HG03354 (cell line): ENCODE measurements at regions not wholly inside any gene's neighbourhood (a gene's known extent, or its start where the extent isn't known, plus 50 kb on each side); places are given as distances from the start of the nearest gene placed in this dataset.

Source experiments
- ATAC-seq: cut with Tn5 transposase; IDR thresholded peaks from one replicate; pipeline ENCODE4 v1.9.1; 2021; ENCODE audit warnings: mild to moderate bottlenecking; ENCODE audit not compliant: unreplicated experiment, poor library complexity, severe bottlenecking

DNA sequence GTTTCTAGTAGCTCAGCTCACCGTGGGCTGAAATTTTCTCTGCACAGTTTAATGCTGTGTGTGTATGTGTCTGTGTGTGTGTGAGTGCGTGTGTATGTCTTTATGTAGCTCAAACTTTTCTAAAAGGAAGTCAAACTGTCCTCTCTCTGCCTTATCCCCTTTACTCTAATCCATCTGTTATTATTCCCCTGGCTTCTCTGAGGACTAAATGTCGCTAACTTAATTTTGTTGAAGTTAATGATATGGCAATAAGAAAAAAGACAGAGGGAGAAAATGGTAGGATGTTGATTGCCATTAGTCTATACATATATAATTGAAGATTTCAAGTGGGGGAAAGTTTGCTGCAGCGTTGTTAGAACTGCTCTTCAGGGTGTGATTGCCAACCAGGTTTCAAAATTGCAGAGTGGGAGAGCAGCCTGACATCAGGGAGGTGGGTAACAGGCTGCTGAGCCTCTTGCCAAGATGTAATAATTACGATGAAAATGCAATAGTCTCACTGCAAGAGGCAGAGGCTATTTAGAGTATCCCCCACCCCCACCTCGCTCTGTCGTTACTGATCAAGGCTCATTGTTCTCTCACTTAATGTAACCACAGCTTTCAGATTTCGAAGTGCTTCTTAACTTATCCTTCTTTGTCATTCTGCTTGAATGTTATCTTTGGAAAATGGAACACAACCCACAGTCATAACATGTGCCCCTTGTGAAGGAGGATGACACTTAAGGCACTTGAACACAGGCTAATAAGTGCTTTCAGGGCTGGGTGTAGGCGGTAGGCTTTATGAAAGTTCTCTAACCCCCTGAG lies 559.0 kb upstream of the PLXNA2 start:
- no peak for ATAC-seq

DNA sequence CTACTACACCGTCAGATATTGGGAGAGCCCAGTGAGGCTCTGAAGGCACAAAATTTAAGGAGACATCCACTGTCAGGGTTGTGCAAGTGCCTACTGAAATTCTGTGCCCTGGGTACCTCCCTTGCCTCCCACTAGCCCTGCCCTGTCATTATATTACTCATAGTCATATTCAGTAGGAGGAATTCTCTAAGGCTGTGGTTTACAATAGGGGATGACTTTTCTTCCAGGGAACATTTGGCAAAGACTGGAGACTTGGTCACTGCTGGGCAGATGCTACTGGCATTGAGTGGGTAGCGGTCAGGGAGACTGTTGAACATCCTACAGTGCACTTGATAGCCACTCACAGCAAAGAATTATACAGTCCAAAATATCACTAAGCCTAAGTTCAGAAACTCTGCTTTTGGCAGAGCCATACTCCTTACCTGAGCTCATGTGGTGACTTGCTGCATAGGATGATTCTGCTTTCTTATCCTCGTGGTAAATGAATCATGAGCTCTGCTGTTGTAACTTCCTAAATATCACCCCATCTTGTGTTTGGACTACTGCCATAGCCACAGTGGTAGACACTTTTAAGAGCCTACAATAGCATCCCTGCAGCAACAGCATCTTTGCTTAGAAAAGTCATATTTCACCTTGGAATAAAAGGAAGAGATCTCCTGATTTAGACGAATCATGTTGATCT lies 563.4 kb upstream of the PLXNA2 start:
- ATAC-seq = no peak

DNA sequence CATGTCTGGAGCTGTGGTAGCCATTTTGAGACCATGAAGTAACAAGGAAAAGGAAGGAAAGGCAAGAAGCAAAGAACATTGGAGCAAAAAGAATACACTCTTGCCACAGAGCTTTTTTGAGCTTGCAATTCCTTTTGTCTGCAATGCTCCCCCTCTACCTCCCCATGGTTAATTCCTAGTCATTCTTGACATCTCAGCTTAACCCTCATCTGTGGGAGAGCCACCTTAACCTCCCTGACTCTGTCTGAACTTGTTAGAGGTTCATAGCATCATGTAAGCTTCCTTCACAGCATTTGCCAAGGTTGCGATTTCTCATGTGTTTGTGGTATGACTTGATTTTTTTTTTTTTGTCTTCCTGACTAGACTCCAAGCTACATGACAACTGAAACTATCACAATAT lies 564.1 kb upstream of the PLXNA2 start:
- ATAC-seq = no peak

DNA sequence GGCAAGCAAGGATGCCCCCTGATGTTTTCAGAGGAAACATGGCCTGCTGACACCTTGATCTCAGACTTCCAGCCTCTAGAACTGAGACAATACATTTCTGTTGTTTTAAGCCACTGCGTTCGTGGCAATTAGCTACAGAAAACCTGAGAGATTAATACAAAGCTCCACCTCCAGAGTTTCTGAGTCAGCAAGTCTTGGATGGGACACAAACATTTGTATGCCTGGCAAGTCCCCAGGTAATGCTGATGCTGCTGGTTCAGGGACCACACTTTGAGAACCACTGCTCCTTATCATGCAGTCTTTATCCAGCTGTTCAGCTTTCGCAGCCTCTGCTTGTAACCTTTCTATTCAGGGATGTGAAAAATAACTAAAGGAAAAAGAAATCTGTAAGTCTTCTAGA lies 565.7 kb upstream of the PLXNA2 start:
- no peak for ATAC-seq

DNA sequence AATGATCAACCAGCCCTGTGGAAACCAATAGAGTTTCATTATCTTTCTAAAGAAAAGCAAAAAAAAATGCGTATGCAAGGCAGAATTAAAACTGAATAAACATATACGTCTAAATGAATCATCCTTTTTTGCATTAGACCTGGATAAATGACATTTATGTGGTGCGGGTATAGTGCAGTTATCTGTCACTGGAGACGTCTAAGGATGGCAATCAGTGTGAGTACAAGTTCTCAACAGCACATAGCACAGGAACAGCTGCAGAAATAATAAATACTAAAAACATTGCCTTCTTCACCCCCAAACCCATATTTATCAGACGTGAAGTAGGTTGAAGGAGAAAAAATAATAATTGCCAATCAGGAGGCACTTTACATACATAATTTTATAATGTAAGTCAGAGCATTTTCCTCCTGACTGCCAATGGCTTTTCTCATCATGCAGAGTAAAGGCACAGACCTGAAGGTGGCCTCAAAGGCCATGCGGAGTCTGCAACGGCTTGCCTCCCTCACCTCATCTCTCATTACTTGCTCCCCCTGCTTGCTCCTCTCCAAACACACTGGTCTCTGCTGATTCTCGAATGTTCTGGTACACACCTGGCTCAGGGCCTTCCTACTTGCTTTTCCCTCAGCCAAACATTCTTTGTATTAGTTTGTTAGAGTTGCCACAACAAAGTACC lies 574.7 kb upstream of the PLXNA2 start:
- ATAC-seq = no peak

DNA sequence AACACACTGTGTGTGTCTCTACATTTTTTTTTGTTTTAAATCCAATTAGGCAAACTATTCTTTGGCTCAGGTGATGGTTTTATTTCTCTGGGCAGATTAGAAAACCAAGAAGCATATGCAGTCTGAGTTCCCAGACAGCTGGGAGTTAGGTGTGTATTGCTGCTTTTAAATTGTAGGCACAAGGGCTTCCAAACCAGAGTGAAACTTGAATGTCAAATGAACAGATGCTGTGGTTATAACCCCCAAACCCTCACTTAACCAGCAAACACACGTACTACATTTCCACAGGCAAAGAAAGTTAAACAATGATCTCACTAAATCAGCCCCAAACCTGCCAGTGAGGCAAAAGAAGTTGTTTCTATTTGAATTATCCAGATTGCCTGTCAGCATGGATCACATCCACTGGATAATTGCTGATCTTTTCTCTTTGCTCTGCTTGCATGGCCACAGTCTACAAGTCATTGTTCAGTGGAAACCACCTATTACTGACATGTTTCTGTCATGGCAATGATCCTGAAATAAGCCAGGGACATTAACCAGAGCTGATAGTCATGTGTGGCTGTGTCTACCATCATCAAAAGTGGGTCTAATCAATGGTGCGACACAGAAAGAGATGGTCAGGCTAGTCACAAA lies 576.5 kb upstream of the PLXNA2 start:
- no peak for ATAC-seq

DNA sequence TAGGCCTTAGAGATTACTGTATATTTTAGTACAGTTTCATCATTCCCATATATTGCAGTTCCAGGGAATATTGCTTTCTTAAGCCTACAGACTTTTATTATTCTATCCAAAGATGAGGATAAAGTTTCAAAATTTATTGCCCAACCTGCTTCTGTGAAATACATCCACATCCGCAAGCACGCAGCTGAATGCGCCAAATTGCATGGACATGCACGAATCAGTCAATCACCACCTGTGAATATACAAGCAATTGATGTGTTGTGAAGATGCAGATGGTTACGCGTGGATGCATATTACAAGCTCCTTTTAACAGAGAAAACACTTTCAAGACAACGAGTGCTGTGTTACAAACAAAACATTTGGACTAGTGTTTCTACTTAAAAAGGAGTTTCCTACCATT lies 577.8 kb upstream of the PLXNA2 start:
- no peak for ATAC-seq

DNA sequence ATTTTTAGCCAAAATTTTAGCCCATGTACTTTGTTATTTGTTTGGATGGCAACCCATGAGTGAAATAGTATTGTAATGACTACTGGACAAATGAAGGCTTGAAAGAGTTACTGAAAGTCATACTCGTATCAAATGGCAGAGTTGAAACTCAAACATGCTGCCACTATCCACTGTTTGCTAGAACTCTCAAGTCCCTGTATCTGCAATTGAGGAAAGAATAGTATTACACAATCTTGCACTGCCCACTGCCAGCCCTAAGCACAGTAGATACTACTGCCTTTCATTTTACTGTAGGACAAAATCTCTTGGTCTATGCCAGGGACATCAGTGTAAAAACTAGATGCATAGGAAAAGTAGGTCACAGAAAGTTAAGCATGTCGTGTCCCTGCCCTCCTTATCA lies 581.1 kb upstream of the PLXNA2 start:
- ATAC-seq = no peak

DNA sequence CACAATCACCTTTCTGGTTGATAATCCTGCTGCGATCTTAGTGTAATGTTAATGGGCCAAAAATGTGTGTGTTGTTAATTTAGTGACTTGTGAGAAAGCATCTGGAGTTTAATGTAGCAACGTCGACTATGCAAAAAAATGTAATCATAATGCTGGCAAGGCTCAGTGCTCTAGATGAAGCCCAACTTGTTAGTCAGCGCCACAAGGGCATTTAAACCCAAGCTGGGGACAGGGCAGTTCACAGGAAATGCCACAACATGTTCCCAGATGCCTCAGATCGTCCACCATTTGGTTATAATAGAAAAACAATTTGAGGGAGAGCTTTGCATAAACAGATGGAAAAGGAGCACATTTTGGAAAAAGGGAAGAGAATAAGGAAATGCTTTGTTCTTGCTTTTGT lies 585.4 kb upstream of the PLXNA2 start:
- no peak for ATAC-seq

DNA sequence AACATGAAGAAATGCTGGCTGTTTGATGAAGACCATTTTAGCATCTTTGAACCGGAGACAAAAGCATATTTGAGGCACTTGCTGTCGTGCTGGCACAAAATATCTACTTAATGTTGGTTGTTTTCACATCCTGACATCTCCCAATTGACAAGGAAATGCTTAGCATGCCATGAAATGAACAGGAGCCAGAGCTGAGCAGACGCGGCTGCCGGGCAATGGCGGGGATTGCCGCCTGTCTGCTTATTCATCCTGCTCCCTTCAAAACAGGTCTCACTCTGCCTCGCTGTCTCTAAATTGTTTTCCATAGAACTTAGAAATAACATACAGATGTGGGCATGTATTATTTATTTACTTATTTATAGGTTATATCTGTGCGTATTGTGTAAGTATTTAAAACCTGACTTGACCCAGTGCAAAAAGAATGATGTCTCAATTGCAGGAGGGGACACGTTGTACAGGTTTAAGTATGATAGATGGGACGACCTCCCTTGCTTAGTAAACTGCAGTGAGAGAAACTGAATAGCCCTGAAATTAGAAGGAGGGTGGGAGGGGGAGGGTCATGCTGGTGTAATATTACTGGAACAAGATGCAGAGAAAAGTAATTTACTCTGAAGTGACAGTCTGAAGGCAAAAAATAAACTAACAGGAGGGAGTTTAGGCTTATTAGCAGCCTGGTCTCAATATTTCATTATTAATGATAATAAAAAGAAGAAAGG lies 590.4 kb upstream of the PLXNA2 start:
- ATAC-seq = no peak

DNA sequence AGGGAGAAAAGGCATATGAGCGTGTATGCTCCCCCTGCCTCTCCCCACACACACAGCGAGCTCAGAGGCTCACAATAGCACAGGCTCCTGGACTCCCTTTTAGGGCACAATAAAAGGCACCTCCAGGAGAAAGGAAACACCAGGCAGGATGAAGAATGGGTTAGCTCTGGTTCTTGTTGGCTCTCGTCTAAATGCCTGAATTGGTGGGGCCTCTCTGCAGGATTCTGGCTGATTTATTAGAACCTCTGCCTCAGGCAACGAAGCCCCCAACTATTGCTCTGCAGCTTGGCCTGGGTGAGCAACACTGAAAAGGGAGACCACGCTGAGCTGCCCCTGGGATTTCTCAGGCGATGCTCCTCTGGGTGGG lies 590.9 kb upstream of the PLXNA2 start:
- no peak for ATAC-seq

DNA sequence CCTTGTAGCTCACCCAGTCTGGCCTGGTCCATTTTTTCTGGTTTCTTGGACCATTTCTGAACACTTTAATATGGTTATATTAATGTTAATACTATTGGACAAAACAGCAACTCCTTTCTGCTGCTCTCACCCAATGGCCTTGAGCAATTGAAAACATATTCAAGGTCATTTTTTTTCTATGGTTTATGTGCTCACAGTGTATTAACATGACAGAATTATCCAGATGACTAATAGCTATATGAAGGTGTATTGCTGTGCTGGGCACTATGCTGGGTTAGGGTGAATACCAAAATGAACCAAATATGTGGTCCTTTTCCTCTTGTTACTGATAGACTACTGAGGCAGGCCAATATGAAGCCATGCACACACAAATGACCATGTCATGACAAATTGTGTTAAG lies 591.6 kb upstream of the PLXNA2 start:
- ATAC-seq = no peak

DNA sequence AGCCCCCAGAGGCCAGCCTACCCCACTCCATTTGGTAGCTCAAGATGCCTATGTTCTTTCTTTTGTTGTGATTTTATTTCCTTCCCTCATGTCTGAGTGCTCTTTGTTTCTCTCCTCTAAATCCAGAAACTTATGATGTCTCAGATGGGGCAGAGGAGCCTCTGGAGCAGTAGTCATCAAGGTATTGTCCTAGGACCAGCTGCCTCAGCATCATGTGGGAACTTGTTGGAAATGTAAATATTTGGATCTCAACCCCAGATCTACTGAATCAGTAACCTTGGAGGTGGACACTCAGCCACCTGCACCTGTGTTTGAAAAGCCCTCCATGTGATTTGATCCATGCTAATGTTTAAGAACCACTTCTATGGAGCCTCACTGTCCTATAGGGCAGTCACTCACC lies 593.1 kb upstream of the PLXNA2 start:
- no peak for ATAC-seq

DNA sequence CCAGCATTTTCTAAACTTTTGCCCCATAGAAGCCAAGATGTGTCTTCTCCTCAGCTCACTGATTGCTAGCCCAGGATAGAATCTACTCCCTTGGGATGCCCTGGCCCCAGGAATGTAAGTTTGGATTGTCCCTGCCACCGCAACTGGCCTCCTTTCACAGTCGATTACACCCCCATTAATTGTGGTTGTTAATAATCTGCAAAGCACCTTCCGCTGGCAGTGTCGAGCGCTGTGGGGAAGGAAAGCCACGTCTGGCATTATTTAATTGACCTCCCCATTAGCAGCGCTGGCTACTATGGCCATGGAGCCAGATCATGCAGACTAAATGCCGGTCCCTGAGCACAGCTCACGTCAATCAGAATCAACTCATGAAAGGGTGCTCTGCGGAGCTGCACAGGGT lies 597.3 kb upstream of the PLXNA2 start:
- no peak for ATAC-seq

DNA sequence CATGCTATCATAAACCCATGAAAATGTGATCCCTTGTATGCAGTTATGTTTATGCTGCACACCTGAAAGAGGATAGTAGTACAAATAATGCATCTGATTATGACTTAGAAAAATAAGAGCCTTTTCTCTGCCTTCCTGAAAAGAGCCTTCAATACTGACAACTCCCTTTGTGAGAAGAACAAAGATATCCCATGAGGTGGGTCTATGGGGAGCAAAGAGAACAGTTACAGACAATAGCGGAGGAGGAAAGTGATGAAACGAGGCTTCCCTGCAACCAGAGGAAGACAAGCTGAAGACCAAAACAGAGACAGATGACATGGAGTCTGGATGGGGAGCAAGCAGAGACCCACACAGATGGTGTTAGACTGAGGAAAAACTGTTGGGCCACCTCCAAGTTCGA lies 598.3 kb upstream of the PLXNA2 start:
- no peak for ATAC-seq

DNA sequence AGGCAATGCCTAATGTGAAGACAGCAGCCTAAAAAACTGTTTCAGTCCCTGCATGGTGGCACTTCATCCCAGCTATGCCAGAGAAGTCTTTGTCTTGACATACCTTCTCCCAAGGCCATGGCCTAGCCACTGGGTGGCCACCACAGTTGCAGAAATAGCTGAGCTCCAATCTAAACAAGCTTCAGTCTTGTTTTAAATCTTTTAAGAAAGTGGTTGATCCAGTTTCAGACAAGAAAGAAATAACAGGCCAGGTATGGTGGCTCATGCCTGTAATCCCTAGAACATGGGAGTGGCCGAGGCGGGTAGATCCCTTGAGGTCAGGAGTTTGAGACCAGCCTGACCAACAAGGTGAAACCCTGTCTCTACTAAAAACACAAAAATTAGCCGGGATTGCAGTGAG lies 600.0 kb upstream of the PLXNA2 start:
- no peak for ATAC-seq

DNA sequence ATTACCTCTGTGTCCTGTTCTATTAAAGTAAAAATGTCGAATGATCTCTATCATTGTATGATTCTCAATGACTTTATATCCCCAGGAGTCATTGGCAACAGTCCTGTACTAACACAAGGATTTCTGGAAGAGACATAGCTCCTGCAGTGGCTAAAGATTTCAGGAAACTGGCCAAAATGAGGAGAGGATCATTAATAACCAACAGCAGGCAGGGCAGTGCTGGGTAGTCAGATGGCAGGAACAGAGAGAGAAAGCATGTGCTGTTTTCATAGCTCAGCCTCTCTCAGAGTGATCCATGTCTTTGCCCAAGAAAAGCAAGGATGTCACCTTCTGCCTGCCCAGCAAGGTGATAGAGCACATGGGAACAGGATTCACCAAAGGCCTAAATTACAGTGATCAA lies 604.7 kb upstream of the PLXNA2 start:
- ATAC-seq = no peak

DNA sequence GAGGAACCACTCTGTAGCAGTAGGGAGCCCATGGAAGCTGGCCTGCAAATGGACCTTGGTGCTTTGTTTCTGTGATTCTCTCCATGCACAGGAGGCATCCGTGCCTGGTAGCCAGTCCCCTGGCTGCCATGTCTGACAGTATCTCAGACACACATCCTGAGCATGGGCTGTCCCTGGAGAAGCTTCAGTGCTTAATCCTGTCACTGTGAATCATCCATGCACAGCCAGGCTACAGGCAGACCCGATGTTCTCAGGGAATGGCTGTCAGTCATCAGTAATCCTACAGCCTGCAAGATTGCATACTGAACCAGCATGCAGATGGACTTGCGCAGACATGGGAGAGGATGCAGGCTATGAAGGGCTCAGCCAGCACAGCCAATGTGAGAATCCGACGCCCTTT lies 606.3 kb upstream of the PLXNA2 start:
- ATAC-seq = no peak

DNA sequence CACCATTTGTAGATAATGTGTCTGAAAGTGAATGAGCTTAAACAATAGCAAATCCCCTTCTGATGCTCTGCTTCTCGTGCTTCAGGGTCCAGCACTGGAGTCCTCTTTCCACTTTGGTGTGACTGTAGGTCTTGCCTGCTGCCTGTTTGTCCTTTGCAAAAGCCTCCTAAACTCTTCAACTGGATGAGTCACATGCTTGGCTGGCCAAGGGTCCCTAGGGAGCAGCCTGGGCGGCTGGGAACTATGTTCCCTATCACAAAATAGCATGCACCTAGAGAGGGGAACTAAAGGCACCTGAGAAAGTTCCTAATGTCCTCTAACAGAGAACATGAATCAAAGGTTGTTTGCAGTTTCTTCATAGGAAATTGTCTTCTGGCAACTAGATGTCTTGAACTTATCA lies 607.2 kb upstream of the PLXNA2 start:
- no peak for ATAC-seq

DNA sequence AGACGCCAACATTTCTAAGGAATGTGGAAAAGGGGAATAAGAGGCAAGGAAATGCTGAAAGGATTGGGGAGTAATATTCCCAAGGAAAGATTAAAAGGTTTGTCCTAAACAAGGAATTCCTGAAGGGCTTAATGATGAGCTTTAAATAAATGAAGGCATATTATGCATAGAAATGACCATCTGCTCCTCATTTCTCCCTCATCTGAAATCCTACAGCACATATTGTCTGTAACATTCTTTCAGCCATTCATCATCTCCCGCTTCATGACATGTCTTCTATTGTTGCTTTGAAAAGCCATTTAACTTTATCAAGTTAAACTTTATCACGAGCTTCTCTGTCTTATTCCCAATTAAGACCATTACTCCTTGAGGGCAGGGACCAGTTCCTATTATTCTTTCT lies 608.7 kb upstream of the PLXNA2 start:
- no peak for ATAC-seq
